ENCODE measurements at regions not wholly inside any gene's neighbourhood (a gene's known extent, or its start where the extent isn't known, plus 50 kb on each side); places are given as distances from the start of the nearest gene placed in this dataset.

- TF ChIP-seq CTCF (IDR thresholded peaks at IDR 0.05; ENCODE audit: borderline replicate concordance, extremely low read depth, low read length, poor library complexity, severe bottlenecking): no peak
- no peak for TF ChIP-seq EZH2 (IDR thresholded peaks at IDR 0.05; ENCODE audit: borderline replicate concordance, low read depth, low read length, severe bottlenecking)
Measured at GRCh38 chr2:81937944-81938343, 1633.4 kb upstream of the LRRTM1 start.
